Hematopoietic multipotent progenitor cell (in vitro differentiated cells): ENCODE measurements at regions not wholly inside any gene's neighbourhood (a gene's known extent, or its start where the extent isn't known, plus 50 kb on each side); places are given as distances from the start of the nearest gene placed in this dataset.
A peak's percentile ranks its signal among the peaks of the same experiment; 100 is the strongest.

Experiments used
- DNase-seq, 3 donors: peaks; one replicate each; pipeline ENCODE4 v3.0.0-alpha.2; 2011 to 2015; ENCODE audit warnings: low read depth in 2 of 3, low spot score in 2 of 3

GRCh38 chr6:165804331-165805066, 141.5 kb upstream of the PDE10A start:
- no peak for DNase-seq

- no peak for DNase-seq
Observed at GRCh38 chr6:165800337-165800736, 137.3 kb upstream of the PDE10A start.

GRCh38 chr6:165799391-165800153, 136.5 kb upstream of the PDE10A start:
- no peak for DNase-seq

GRCh38 chr6:165798991-165799390, 135.9 kb upstream of the PDE10A start:
- DNase-seq = no peak

- DNase-seq = no peak
Observed at GRCh38 chr6:165794179-165794601, 131.1 kb upstream of the PDE10A start.

- no peak for DNase-seq
Observed at GRCh38 chr6:165793287-165793825, 130.3 kb upstream of the PDE10A start.

GRCh38 chr6:165791876-165792437, 128.9 kb upstream of the PDE10A start:
- no peak for DNase-seq

- no peak for DNase-seq
Observed at GRCh38 chr6:165791306-165791705, 128.3 kb upstream of the PDE10A start.

- peak in 2 of 3 donors; percentile 3 to 26 for DNase-seq
Observed at GRCh38 chr6:165782812-165783211, 119.8 kb upstream of the PDE10A start.

- DNase-seq = no peak
Observed at GRCh38 chr6:165782134-165782533, 119.1 kb upstream of the PDE10A start.

- DNase-seq = no peak
Observed at GRCh38 chr6:165777680-165778079, 114.6 kb upstream of the PDE10A start.

- no peak for DNase-seq
Observed at GRCh38 chr6:165776691-165777090, 113.7 kb upstream of the PDE10A start.

GRCh38 chr6:165775721-165776120, 112.7 kb upstream of the PDE10A start:
- DNase-seq = no peak

- DNase-seq = peak in 2 of 3 donors; percentile 38 to 68
Observed at GRCh38 chr6:165774903-165775601, 112.0 kb upstream of the PDE10A start.

GRCh38 chr6:165770397-165771082, 107.5 kb upstream of the PDE10A start:
- DNase-seq = no peak

- no peak for DNase-seq
Observed at GRCh38 chr6:165769884-165770283, 106.8 kb upstream of the PDE10A start.

GRCh38 chr6:165769401-165769800, 106.4 kb upstream of the PDE10A start:
- DNase-seq = no peak

- no peak for DNase-seq
Observed at GRCh38 chr6:165768961-165769360, 105.9 kb upstream of the PDE10A start.

- DNase-seq = no peak
Observed at GRCh38 chr6:165767228-165767627, 104.2 kb upstream of the PDE10A start.

- DNase-seq = no peak
Observed at GRCh38 chr6:165766457-165766856, 103.4 kb upstream of the PDE10A start.
